ENCODE measurements at regions not wholly inside any gene's neighbourhood (a gene's known extent, or its start where the extent isn't known, plus 50 kb on each side); places are given as distances from the start of the nearest gene placed in this dataset.

DNA sequence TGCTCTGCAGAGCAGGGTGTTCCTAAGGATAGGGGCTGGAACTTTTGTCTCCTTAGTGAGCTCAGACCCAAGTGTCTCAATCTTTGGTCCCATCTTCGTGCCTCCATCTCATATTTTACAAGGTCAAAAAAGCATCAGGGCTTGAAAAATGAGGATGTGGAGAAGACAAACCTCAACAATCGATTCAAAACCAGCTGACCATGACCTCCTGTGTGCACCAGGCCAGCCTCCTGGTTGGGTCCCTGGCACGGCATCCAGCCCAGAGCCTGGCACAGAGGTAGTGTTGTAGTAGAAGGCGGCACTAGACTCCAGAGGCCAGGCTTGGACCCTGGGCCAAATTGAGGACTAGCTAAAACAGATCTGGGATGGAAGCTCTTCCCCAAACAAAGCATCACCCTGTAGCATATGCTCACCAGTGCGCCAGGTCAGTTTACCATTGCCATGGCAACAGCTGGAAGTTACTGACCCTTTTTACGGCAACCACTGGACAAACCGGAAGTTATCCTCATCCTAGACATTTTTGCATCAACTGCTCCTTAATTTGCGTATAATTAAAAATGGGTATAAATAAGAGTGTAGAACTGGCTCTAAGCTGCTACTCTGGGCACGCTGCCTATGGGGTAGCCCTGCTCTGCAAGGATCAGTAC, 69.3 kb upstream of the BLCAP start:
- peak; percentile 60 for DNase-seq

DNA sequence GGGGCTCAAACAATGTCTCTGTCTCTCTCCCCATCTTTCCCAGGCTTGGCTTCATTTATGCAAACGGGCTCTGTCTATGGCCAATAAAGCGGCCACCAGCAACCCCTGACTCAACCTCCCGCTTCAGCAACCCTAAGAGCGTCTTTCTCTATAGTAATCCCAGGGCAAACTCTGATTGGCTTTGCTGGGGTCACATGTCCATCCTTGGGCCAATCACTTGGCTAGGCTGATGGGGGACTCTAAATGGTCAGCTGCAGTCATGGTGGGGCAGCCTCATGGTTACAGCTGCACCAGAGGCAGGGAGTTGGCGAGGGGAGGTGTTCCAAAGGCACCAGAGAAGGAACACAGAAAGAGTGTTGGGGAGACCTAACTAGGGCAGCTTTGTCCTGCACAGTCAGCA, 68.5 kb upstream of the BLCAP start:
- no peak for DNase-seq

DNA sequence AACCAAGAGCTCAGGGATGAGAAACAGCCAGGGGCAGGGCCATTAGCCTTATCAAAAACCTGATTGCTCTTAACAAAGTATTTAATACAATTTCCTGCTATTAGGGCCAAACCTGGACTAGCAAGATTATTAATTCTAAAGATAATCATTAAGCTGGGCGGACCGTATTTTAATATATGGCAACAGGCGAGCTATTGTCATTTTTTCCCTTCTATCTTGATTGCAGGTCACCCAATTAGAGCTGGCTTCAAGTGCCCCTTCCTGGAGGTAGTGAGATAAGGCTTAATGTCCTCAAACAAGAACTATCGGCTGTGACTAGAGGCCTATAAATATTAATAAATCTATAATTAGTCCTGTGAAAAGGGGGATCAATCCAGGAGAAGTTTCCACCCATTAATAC, 66.0 kb upstream of the BLCAP start:
- no peak for DNase-seq

GRCh38 chr20:37590938-37591490, 63.3 kb upstream of the BLCAP start:
- DNase-seq = no peak

- DNase-seq = no peak
Measured at GRCh38 chr20:37586078-37586477, 58.4 kb upstream of the BLCAP start.

DNA sequence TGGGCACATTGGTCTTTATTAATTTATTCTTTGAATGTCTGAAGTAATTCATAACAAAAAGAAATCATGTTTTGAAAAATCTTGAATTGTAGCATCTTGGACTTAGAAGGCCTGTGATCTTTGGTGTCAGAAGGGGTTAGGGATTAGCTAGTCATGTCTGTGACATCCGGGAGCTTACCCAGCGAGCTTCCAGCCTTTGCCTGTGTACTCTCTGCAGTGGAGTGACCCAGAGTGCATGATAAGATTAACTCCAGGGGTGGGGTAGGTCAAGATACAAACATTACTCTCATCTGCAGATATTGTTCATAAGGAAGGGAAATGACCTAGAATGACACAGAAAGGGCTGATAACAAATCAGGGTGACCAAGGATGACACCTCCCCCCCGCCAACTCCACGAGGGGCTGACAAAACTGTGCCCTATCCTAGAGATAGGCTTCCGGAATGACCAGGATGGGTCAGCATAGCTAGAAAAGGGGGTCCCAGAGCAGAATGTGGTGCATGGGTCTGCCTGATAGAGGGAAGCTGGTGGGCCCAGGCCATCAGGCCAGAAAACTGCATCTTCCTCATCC, 56.6 kb upstream of the BLCAP start:
- DNase-seq = no peak

DNA sequence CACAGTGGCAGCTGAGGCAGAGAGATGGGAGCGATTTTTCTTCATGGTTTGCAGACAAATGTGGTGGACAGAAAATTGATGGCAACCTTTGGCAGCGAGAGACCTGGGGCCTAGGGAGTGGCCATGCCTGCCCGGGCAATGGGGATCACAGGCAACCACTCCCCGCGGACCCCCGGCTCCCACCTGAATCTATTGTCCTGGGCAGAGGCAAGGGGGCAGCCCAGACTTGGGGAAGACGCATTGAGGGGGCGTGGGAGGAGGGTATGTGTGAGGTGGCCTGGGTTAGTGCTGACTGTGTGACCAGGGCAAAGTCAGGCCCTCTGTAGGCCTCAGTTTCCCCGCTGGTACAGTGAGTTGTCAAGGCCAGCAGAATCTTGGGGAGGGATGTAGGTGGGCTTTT, 53.6 kb upstream of the BLCAP start:
- no peak for DNase-seq

GRCh38 chr20:37580069-37580468, 52.4 kb upstream of the BLCAP start:
- DNase-seq = no peak

- DNase-seq = peak; percentile 68
Measured at GRCh38 chr20:37579106-37579505, 51.4 kb upstream of the BLCAP start.

GRCh38 chr20:37577981-37578380, 50.3 kb upstream of the BLCAP start:
- DNase-seq = no peak

Measured in NCI-H1092 treated with DMSO at 0.1 percent for 48 hours (cell line).